ENCODE measurements at regions not wholly inside any gene's neighbourhood (a gene's known extent, or its start where the extent isn't known, plus 50 kb on each side); places are given as distances from the start of the nearest gene placed in this dataset.
A peak's percentile ranks its signal among the peaks of the same experiment; 100 is the strongest.
"Not testable (repeated sequence)": the region's sequence is repeated elsewhere in the genome, so short reads cannot be mapped to it uniquely, and the experiment has no call there.

- no peaks in the 10 kb centered on the region for H3K36me3 ChIP-seq
- no peak for TF ChIP-seq POLR2A (IDR thresholded peaks at IDR 0.05)
- no peak for TF ChIP-seq POLR2AphosphoS5 (IDR thresholded peaks at IDR 0.05; ENCODE audit: insufficient read depth in 1 of 2, low read depth in 1 of 2)
- TF ChIP-seq CTCF (IDR thresholded peaks at IDR 0.05): no peak
- H3K4me3 ChIP-seq: no peak overlapping the region
- no peak for DNase-seq (ENCODE audit: extremely low spot score in 2 of 2)
- no peak overlapping the region for H3K27ac ChIP-seq
- H3K9me3 ChIP-seq: peaks cover 25% of the 10 kb centered on the region
- no peaks in the 10 kb centered on the region for H3K27me3 ChIP-seq
- H3K4me1 ChIP-seq: no peaks in the 10 kb centered on the region
- intact Hi-C loops (cut with DNase I): no loop called here
These were observed 584.6 kb downstream of the ALG10 start for GRCh38 chr12:34606749-34607519.

GRCh38 chr12:34607520-34608195 is 585.4 kb downstream of the ALG10 start:
- TF ChIP-seq POLR2A (IDR thresholded peaks at IDR 0.05) (no peak), CTCF (IDR thresholded peaks at IDR 0.05) (no peak), POLR2AphosphoS5 (IDR thresholded peaks at IDR 0.05; ENCODE audit: insufficient read depth in 1 of 2, low read depth in 1 of 2) (no peak)
- intact Hi-C loops (cut with DNase I): no loop called here
- Histone ChIP-seq H3K36me3 (no peaks in the 10 kb centered on the region), H3K27me3 (no peaks in the 10 kb centered on the region), H3K4me1 (no peaks in the 10 kb centered on the region), H3K4me3 (no peak overlapping the region), H3K9me3 (peaks cover 23% of the 10 kb centered on the region), H3K27ac (no peak overlapping the region)
- peak in 1 of 2 donors; percentile 80 for DNase-seq (ENCODE audit: extremely low spot score in 2 of 2)

- intact Hi-C loops (cut with DNase I); H3K4me1 ChIP-seq; H3K4me3 ChIP-seq; H3K27ac ChIP-seq; H3K36me3 ChIP-seq; H3K9me3 ChIP-seq; DNase-seq (ENCODE audit: extremely low spot score in 2 of 2); H3K27me3 ChIP-seq: not testable (repeated sequence)
These were observed 591.7 kb downstream of the ALG10 start for GRCh38 chr12:34613988-34614387.

GRCh38 chr12:34625116-34625515 is 602.8 kb downstream of the ALG10 start:
- Histone ChIP-seq H3K9me3 (no peaks in the 10 kb centered on the region), H3K4me3 (no peak overlapping the region), H3K27me3 (no peaks in the 10 kb centered on the region), H3K27ac (no peak overlapping the region), H3K4me1 (no peaks in the 10 kb centered on the region), H3K36me3 (no peaks in the 10 kb centered on the region)
- no peak for DNase-seq (ENCODE audit: extremely low spot score in 2 of 2)
- TF ChIP-seq POLR2AphosphoS5 (IDR thresholded peaks at IDR 0.05; ENCODE audit: insufficient read depth in 1 of 2, low read depth in 1 of 2) (no peak), CTCF (IDR thresholded peaks at IDR 0.05) (no peak), POLR2A (IDR thresholded peaks at IDR 0.05) (no peak)
- intact Hi-C loops (cut with DNase I): no loop called here

- intact Hi-C loops (cut with DNase I): no loop called here
- DNase-seq (ENCODE audit: extremely low spot score in 2 of 2): no peak
- Histone ChIP-seq H3K36me3 (no peaks in the 10 kb centered on the region), H3K4me1 (no peaks in the 10 kb centered on the region), H3K27ac (no peak overlapping the region), H3K27me3 (no peaks in the 10 kb centered on the region), H3K4me3 (no peak overlapping the region), H3K9me3 (no peaks in the 10 kb centered on the region)
- no peak for TF ChIP-seq POLR2AphosphoS5 (IDR thresholded peaks at IDR 0.05; ENCODE audit: insufficient read depth in 1 of 2, low read depth in 1 of 2)
- TF ChIP-seq CTCF (IDR thresholded peaks at IDR 0.05): no peak
- no peak for TF ChIP-seq POLR2A (IDR thresholded peaks at IDR 0.05)
These were observed 604.3 kb downstream of the ALG10 start for GRCh38 chr12:34626363-34627157.
